ENCODE measurements at regions not wholly inside any gene's neighbourhood (a gene's known extent, or its start where the extent isn't known, plus 50 kb on each side); places are given as distances from the start of the nearest gene placed in this dataset.

DNA sequence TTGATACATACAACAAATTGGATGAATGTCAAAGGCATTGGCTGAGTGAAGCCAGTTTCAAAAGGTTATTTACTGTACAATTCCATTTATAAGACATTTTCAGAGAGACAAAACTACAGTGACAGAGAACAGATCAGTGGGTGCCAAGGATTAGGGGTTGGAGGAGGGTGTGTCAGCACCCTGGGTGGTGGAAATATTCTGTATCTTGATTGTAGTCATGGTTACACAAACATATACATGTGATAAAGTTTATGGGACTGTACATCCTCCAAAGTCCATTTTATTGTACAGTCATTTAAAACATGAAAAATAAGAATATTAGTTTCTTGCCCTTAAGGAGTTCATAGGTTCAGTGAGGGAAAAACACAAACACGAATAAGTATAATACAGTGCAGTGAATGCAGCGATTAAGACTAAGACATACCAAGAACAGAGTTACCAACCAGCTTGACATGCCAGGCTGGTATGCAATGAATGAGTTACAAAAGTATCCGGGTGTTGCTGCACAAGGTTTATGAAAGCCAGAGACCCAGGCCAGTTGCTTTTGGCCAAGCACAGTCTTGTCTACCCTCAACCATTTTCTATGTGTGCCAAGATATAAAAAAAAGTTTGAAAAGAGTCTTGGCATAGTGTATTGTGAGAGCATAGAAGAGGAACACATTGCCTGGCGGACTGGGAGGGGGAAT lies 123.6 kb downstream of the MSL3 start:
- TF ChIP-seq, protein P1, sequence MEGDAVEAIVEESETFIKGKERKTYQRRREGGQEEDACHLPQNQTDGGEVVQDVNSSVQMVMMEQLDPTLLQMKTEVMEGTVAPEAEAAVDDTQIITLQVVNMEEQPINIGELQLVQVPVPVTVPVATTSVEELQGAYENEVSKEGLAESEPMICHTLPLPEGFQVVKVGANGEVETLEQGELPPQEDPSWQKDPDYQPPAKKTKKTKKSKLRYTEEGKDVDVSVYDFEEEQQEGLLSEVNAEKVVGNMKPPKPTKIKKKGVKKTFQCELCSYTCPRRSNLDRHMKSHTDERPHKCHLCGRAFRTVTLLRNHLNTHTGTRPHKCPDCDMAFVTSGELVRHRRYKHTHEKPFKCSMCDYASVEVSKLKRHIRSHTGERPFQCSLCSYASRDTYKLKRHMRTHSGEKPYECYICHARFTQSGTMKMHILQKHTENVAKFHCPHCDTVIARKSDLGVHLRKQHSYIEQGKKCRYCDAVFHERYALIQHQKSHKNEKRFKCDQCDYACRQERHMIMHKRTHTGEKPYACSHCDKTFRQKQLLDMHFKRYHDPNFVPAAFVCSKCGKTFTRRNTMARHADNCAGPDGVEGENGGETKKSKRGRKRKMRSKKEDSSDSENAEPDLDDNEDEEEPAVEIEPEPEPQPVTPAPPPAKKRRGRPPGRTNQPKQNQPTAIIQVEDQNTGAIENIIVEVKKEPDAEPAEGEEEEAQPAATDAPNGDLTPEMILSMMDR (IDR thresholded peaks at IDR 0.05) = no peak
- TF ChIP-seq POLR2AphosphoS5 (IDR thresholded peaks at IDR 0.05) (no peak), POLR2A (IDR thresholded peaks at IDR 0.05) (no peak), EP300 (IDR thresholded peaks at IDR 0.05) (no peak)

Measured in sigmoid colon (tissue), 4 donors.